SK-N-SH treated with all-trans-retinoic acid at 6 μM for 48 hours (cell line): ENCODE measurements at regions not wholly inside any gene's neighbourhood (a gene's known extent, or its start where the extent isn't known, plus 50 kb on each side); places are given as distances from the start of the nearest gene placed in this dataset.

Experiments used
- ARNTL ChIP-seq: fragments of 450-650 bp; formaldehyde crosslinking; IDR thresholded peaks from 2 replicates; pipeline ENCODE4 v1.5.0; 2020; ENCODE audit warnings: low read depth, mild to moderate bottlenecking, moderate library complexity, borderline replicate concordance
- BACH2 ChIP-seq: fragments of 250-450 bp; sonication (Bioruptor Pico); IDR thresholded peaks from 2 replicates; pipeline ENCODE4 v1.9.0; 2021; ENCODE audit warnings: mild to moderate bottlenecking, borderline replicate concordance
- ESRRG ChIP-seq: fragments of 250-450 bp; sonication (Bioruptor Pico); IDR thresholded peaks from 2 replicates; pipeline ENCODE4 v1.6.1; 2021; ENCODE audit warnings: mild to moderate bottlenecking
- PPARA ChIP-seq: fragments of 250-450 bp; sonication (Bioruptor Pico); IDR thresholded peaks from 2 replicates; pipeline ENCODE4 v1.5.0; 2020; ENCODE audit warnings: mild to moderate bottlenecking, borderline replicate concordance
- RARB ChIP-seq: fragments of 250-450 bp; sonication (Bioruptor Pico); IDR thresholded peaks from 2 replicates; pipeline ENCODE4 v1.8.0; 2021; ENCODE audit warnings: mild to moderate bottlenecking, moderate library complexity
- SNAI2 ChIP-seq: fragments of 250-450 bp; sonication (Bioruptor Pico); IDR thresholded peaks from 2 replicates; pipeline ENCODE4 v1.5.0; 2020; ENCODE audit warnings: mild to moderate bottlenecking, moderate library complexity
- ZFP3 ChIP-seq: fragments of 250-450 bp; sonication (Bioruptor Pico); IDR thresholded peaks from 2 replicates; pipeline ENCODE4 v1.5.0; 2020; ENCODE audit warnings: mild to moderate bottlenecking, moderate library complexity
- ZFP30 ChIP-seq: fragments of 450-650 bp; formaldehyde crosslinking; IDR thresholded peaks from 2 replicates; pipeline ENCODE4 v1.5.0; 2022; ENCODE audit warnings: mild to moderate bottlenecking, moderate library complexity
- ZNF70 ChIP-seq: fragments of 450-650 bp; formaldehyde crosslinking; IDR thresholded peaks from 2 replicates; pipeline ENCODE4 v1.5.0; 2020; ENCODE audit warnings: mild to moderate bottlenecking, moderate library complexity
- ZNF8 ChIP-seq: fragments of 450-650 bp; formaldehyde crosslinking; IDR thresholded peaks from 2 replicates; pipeline ENCODE4 v1.5.0; 2020; ENCODE audit warnings: mild to moderate bottlenecking, moderate library complexity
- TF ChIP-seq, protein P1 (sequence below): fragments of 250-450 bp; sonication (Bioruptor Pico); IDR thresholded peaks from 2 replicates; pipeline ENCODE4 v1.8.0; 2020; ENCODE audit warnings: mild to moderate bottlenecking, moderate library complexity, borderline replicate concordance
- TF ChIP-seq, protein P2 (sequence below): fragments of 250-450 bp; sonication (Bioruptor Pico); IDR thresholded peaks from 2 replicates; pipeline ENCODE4 v1.8.0; 2021; ENCODE audit warnings: low read depth, mild to moderate bottlenecking, moderate library complexity, borderline replicate concordance
- TF ChIP-seq, protein P3 (sequence below): fragments of 250-450 bp; sonication (Bioruptor Pico); IDR thresholded peaks from 2 replicates; pipeline ENCODE4 v1.5.1; 2021; ENCODE audit warnings: mild to moderate bottlenecking, moderate library complexity

DNA sequence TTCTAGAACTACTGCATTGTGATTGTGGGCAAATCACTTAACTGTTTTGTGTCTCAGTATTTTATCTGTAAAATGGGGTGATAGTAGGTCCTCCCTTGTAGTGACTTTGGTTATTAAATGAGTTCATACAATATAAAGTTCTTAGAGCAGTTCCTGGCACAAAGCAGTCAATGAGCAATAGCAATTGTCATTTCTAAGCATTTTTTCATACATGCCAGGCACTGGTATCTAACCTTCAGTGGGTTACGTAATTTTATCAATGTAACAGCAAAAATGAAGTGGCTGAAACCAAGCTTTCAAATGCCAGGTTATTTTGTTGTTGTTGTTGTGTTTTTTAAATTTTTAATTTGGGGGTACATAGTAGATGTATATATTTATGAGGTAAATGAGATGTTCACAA lies 401.9 kb downstream of the MEIS1 start:
- TF ChIP-seq SNAI2 (CRISPR knock-in tag) (no peak), ZFP3 (no peak), BACH2 (CRISPR knock-in tag) (no peak), PPARA (CRISPR knock-in tag) (no peak), ZNF70 (CRISPR knock-in tag) (no peak), ESRRG (CRISPR knock-in tag) (no peak), ARNTL (CRISPR knock-in tag) (no peak), ZFP30 (CRISPR knock-in tag) (no peak), RARB (CRISPR knock-in tag) (no peak), ZNF8 (CRISPR knock-in tag) (no peak)
- TF ChIP-seq, protein P1, sequence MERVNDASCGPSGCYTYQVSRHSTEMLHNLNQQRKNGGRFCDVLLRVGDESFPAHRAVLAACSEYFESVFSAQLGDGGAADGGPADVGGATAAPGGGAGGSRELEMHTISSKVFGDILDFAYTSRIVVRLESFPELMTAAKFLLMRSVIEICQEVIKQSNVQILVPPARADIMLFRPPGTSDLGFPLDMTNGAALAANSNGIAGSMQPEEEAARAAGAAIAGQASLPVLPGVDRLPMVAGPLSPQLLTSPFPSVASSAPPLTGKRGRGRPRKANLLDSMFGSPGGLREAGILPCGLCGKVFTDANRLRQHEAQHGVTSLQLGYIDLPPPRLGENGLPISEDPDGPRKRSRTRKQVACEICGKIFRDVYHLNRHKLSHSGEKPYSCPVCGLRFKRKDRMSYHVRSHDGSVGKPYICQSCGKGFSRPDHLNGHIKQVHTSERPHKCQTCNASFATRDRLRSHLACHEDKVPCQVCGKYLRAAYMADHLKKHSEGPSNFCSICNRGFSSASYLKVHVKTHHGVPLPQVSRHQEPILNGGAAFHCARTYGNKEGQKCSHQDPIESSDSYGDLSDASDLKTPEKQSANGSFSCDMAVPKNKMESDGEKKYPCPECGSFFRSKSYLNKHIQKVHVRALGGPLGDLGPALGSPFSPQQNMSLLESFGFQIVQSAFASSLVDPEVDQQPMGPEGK (CRISPR knock-in tag): no peak
- TF ChIP-seq, protein P2, sequence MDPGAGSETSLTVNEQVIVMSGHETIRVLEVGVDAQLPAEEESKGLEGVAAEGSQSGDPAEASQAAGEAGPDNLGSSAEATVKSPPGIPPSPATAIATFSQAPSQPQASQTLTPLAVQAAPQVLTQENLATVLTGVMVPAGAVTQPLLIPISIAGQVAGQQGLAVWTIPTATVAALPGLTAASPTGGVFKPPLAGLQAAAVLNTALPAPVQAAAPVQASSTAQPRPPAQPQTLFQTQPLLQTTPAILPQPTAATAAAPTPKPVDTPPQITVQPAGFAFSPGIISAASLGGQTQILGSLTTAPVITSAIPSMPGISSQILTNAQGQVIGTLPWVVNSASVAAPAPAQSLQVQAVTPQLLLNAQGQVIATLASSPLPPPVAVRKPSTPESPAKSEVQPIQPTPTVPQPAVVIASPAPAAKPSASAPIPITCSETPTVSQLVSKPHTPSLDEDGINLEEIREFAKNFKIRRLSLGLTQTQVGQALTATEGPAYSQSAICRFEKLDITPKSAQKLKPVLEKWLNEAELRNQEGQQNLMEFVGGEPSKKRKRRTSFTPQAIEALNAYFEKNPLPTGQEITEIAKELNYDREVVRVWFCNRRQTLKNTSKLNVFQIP: no peak
- TF ChIP-seq, protein P3, sequence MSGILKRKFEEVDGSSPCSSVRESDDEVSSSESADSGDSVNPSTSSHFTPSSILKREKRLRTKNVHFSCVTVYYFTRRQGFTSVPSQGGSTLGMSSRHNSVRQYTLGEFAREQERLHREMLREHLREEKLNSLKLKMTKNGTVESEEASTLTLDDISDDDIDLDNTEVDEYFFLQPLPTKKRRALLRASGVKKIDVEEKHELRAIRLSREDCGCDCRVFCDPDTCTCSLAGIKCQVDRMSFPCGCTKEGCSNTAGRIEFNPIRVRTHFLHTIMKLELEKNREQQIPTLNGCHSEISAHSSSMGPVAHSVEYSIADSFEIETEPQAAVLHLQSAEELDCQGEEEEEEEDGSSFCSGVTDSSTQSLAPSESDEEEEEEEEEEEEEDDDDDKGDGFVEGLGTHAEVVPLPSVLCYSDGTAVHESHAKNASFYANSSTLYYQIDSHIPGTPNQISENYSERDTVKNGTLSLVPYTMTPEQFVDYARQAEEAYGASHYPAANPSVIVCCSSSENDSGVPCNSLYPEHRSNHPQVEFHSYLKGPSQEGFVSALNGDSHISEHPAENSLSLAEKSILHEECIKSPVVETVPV: no peak
